ENCODE measurements at regions not wholly inside any gene's neighbourhood (a gene's known extent, or its start where the extent isn't known, plus 50 kb on each side); places are given as distances from the start of the nearest gene placed in this dataset.

GRCh38 chr15:39435244-39435643, 145.6 kb upstream of the THBS1 start:
- H3K9me3 ChIP-seq (ENCODE audit: control insufficient read depth, low read length) = no peaks in the 10 kb centered on the region
- H3K36me3 ChIP-seq (ENCODE audit: control insufficient read depth, insufficient read depth, low read length) = no peaks in the 10 kb centered on the region
- DNase-seq = no peak
- H3K27me3 ChIP-seq (replicated peaks; ENCODE audit: control insufficient read depth, insufficient read depth, low read length, poor library complexity, severe bottlenecking) = no peaks in the 10 kb centered on the region
- no peak overlapping the region for H3K27ac ChIP-seq (ENCODE audit: insufficient read depth, low read length, poor library complexity, severe bottlenecking)
- no peak overlapping the region for H3K4me3 ChIP-seq (ENCODE audit: insufficient read depth, low read depth, low read length, poor library complexity, severe bottlenecking)
- H3K4me1 ChIP-seq (ENCODE audit: control insufficient read depth, insufficient read depth, low read length, poor library complexity, severe bottlenecking) = no peaks in the 10 kb centered on the region

- H3K4me3 ChIP-seq (ENCODE audit: insufficient read depth, low read depth, low read length, poor library complexity, severe bottlenecking) = no peak overlapping the region
- no peaks in the 10 kb centered on the region for H3K27me3 ChIP-seq (replicated peaks; ENCODE audit: control insufficient read depth, insufficient read depth, low read length, poor library complexity, severe bottlenecking)
- H3K36me3 ChIP-seq (ENCODE audit: control insufficient read depth, insufficient read depth, low read length) = no peaks in the 10 kb centered on the region
- H3K9me3 ChIP-seq (ENCODE audit: control insufficient read depth, low read length) = no peaks in the 10 kb centered on the region
- DNase-seq = no peak
- no peaks in the 10 kb centered on the region for H3K4me1 ChIP-seq (ENCODE audit: control insufficient read depth, insufficient read depth, low read length, poor library complexity, severe bottlenecking)
- H3K27ac ChIP-seq (ENCODE audit: insufficient read depth, low read length, poor library complexity, severe bottlenecking) = no peak overlapping the region
These were observed 142.6 kb upstream of the THBS1 start for GRCh38 chr15:39438260-39438659.

- no peaks in the 10 kb centered on the region for H3K9me3 ChIP-seq (ENCODE audit: control insufficient read depth, low read length)
These were observed 141.9 kb upstream of the THBS1 start for GRCh38 chr15:39438799-39439592.

GRCh38 chr15:39442898-39443297, 138.0 kb upstream of the THBS1 start:
- DNase-seq = no peak
- H3K36me3 ChIP-seq (ENCODE audit: control insufficient read depth, insufficient read depth, low read length) = no peaks in the 10 kb centered on the region
- no peaks in the 10 kb centered on the region for H3K27me3 ChIP-seq (replicated peaks; ENCODE audit: control insufficient read depth, insufficient read depth, low read length, poor library complexity, severe bottlenecking)
- H3K9me3 ChIP-seq (ENCODE audit: control insufficient read depth, low read length) = no peaks in the 10 kb centered on the region
- no peak overlapping the region for H3K27ac ChIP-seq (ENCODE audit: insufficient read depth, low read length, poor library complexity, severe bottlenecking)
- H3K4me1 ChIP-seq (ENCODE audit: control insufficient read depth, insufficient read depth, low read length, poor library complexity, severe bottlenecking) = no peaks in the 10 kb centered on the region
- no peak overlapping the region for H3K4me3 ChIP-seq (ENCODE audit: insufficient read depth, low read depth, low read length, poor library complexity, severe bottlenecking)

More at GRCh38 chr15:39438799-39439592, 141.9 kb upstream of the THBS1 start:
- DNase-seq = no peak
- Histone ChIP-seq H3K27me3 (replicated peaks; ENCODE audit: control insufficient read depth, insufficient read depth, low read length, poor library complexity, severe bottlenecking) (no peaks in the 10 kb centered on the region), H3K27ac (ENCODE audit: insufficient read depth, low read length, poor library complexity, severe bottlenecking) (no peak overlapping the region), H3K4me3 (ENCODE audit: insufficient read depth, low read depth, low read length, poor library complexity, severe bottlenecking) (no peak overlapping the region), H3K36me3 (ENCODE audit: control insufficient read depth, insufficient read depth, low read length) (no peaks in the 10 kb centered on the region), H3K4me1 (ENCODE audit: control insufficient read depth, insufficient read depth, low read length, poor library complexity, severe bottlenecking) (no peaks in the 10 kb centered on the region)

GRCh38 chr15:39443659-39444219, 137.1 kb upstream of the THBS1 start:
- DNase-seq = no peak

GRCh38 chr15:39444735-39445470, 136.0 kb upstream of the THBS1 start:
- DNase-seq = no peak
- Histone ChIP-seq H3K4me3 (ENCODE audit: insufficient read depth, low read depth, low read length, poor library complexity, severe bottlenecking) (no peak overlapping the region), H3K9me3 (ENCODE audit: control insufficient read depth, low read length) (no peaks in the 10 kb centered on the region), H3K27ac (ENCODE audit: insufficient read depth, low read length, poor library complexity, severe bottlenecking) (no peak overlapping the region), H3K4me1 (ENCODE audit: control insufficient read depth, insufficient read depth, low read length, poor library complexity, severe bottlenecking) (no peaks in the 10 kb centered on the region), H3K36me3 (ENCODE audit: control insufficient read depth, insufficient read depth, low read length) (no peaks in the 10 kb centered on the region), H3K27me3 (replicated peaks; ENCODE audit: control insufficient read depth, insufficient read depth, low read length, poor library complexity, severe bottlenecking) (peaks cover 2% of the 10 kb centered on the region)

More at GRCh38 chr15:39443659-39444219, 137.1 kb upstream of the THBS1 start:
- no peak overlapping the region for H3K27ac ChIP-seq (ENCODE audit: insufficient read depth, low read length, poor library complexity, severe bottlenecking)
- no peaks in the 10 kb centered on the region for H3K9me3 ChIP-seq (ENCODE audit: control insufficient read depth, low read length)
- H3K4me3 ChIP-seq (ENCODE audit: insufficient read depth, low read depth, low read length, poor library complexity, severe bottlenecking) = no peak overlapping the region
- H3K27me3 ChIP-seq (replicated peaks; ENCODE audit: control insufficient read depth, insufficient read depth, low read length, poor library complexity, severe bottlenecking) = no peaks in the 10 kb centered on the region
- H3K4me1 ChIP-seq (ENCODE audit: control insufficient read depth, insufficient read depth, low read length, poor library complexity, severe bottlenecking) = no peaks in the 10 kb centered on the region
- no peaks in the 10 kb centered on the region for H3K36me3 ChIP-seq (ENCODE audit: control insufficient read depth, insufficient read depth, low read length)

- Histone ChIP-seq H3K4me1 (ENCODE audit: control insufficient read depth, insufficient read depth, low read length, poor library complexity, severe bottlenecking) (no peaks in the 10 kb centered on the region), H3K36me3 (ENCODE audit: control insufficient read depth, insufficient read depth, low read length) (no peaks in the 10 kb centered on the region), H3K27ac (ENCODE audit: insufficient read depth, low read length, poor library complexity, severe bottlenecking) (no peak overlapping the region), H3K9me3 (ENCODE audit: control insufficient read depth, low read length) (no peaks in the 10 kb centered on the region), H3K4me3 (ENCODE audit: insufficient read depth, low read depth, low read length, poor library complexity, severe bottlenecking) (no peak overlapping the region), H3K27me3 (replicated peaks; ENCODE audit: control insufficient read depth, insufficient read depth, low read length, poor library complexity, severe bottlenecking) (peaks cover 3% of the 10 kb centered on the region)
- no peak for DNase-seq
These were observed 134.9 kb upstream of the THBS1 start for GRCh38 chr15:39445931-39446330.

GRCh38 chr15:39447346-39447745, 133.5 kb upstream of the THBS1 start:
- Histone ChIP-seq H3K36me3 (ENCODE audit: control insufficient read depth, insufficient read depth, low read length) (no peaks in the 10 kb centered on the region), H3K4me1 (ENCODE audit: control insufficient read depth, insufficient read depth, low read length, poor library complexity, severe bottlenecking) (no peaks in the 10 kb centered on the region), H3K4me3 (ENCODE audit: insufficient read depth, low read depth, low read length, poor library complexity, severe bottlenecking) (no peak overlapping the region), H3K27me3 (replicated peaks; ENCODE audit: control insufficient read depth, insufficient read depth, low read length, poor library complexity, severe bottlenecking) (peaks cover 3% of the 10 kb centered on the region), H3K9me3 (ENCODE audit: control insufficient read depth, low read length) (no peaks in the 10 kb centered on the region), H3K27ac (ENCODE audit: insufficient read depth, low read length, poor library complexity, severe bottlenecking) (no peak overlapping the region)
- no peak for DNase-seq

- peaks cover 3% of the 10 kb centered on the region for H3K27me3 ChIP-seq (replicated peaks; ENCODE audit: control insufficient read depth, insufficient read depth, low read length, poor library complexity, severe bottlenecking)
- H3K4me1 ChIP-seq (ENCODE audit: control insufficient read depth, insufficient read depth, low read length, poor library complexity, severe bottlenecking) = no peaks in the 10 kb centered on the region
- H3K4me3 ChIP-seq (ENCODE audit: insufficient read depth, low read depth, low read length, poor library complexity, severe bottlenecking) = no peak overlapping the region
- H3K36me3 ChIP-seq (ENCODE audit: control insufficient read depth, insufficient read depth, low read length) = no peaks in the 10 kb centered on the region
- no peak for DNase-seq
- no peak overlapping the region for H3K27ac ChIP-seq (ENCODE audit: insufficient read depth, low read length, poor library complexity, severe bottlenecking)
- H3K9me3 ChIP-seq (ENCODE audit: control insufficient read depth, low read length) = no peaks in the 10 kb centered on the region
These were observed 133.0 kb upstream of the THBS1 start for GRCh38 chr15:39447881-39448280.

- no peaks in the 10 kb centered on the region for H3K9me3 ChIP-seq (ENCODE audit: control insufficient read depth, low read length)
- H3K4me3 ChIP-seq (ENCODE audit: insufficient read depth, low read depth, low read length, poor library complexity, severe bottlenecking) = no peak overlapping the region
- no peak for DNase-seq
- peaks cover 3% of the 10 kb centered on the region for H3K27me3 ChIP-seq (replicated peaks; ENCODE audit: control insufficient read depth, insufficient read depth, low read length, poor library complexity, severe bottlenecking)
- no peak overlapping the region for H3K27ac ChIP-seq (ENCODE audit: insufficient read depth, low read length, poor library complexity, severe bottlenecking)
- no peaks in the 10 kb centered on the region for H3K36me3 ChIP-seq (ENCODE audit: control insufficient read depth, insufficient read depth, low read length)
- H3K4me1 ChIP-seq (ENCODE audit: control insufficient read depth, insufficient read depth, low read length, poor library complexity, severe bottlenecking) = no peaks in the 10 kb centered on the region
These were observed 132.5 kb upstream of the THBS1 start for GRCh38 chr15:39448409-39448808.
